ENCODE measurements at regions not wholly inside any gene's neighbourhood (a gene's known extent, or its start where the extent isn't known, plus 50 kb on each side); places are given as distances from the start of the nearest gene placed in this dataset.

GRCh38 chr6:41404182-41404845 lies 68.9 kb downstream of the NCR2 start:
- DNase-seq (ENCODE audit: low spot score): no peak

DNA sequence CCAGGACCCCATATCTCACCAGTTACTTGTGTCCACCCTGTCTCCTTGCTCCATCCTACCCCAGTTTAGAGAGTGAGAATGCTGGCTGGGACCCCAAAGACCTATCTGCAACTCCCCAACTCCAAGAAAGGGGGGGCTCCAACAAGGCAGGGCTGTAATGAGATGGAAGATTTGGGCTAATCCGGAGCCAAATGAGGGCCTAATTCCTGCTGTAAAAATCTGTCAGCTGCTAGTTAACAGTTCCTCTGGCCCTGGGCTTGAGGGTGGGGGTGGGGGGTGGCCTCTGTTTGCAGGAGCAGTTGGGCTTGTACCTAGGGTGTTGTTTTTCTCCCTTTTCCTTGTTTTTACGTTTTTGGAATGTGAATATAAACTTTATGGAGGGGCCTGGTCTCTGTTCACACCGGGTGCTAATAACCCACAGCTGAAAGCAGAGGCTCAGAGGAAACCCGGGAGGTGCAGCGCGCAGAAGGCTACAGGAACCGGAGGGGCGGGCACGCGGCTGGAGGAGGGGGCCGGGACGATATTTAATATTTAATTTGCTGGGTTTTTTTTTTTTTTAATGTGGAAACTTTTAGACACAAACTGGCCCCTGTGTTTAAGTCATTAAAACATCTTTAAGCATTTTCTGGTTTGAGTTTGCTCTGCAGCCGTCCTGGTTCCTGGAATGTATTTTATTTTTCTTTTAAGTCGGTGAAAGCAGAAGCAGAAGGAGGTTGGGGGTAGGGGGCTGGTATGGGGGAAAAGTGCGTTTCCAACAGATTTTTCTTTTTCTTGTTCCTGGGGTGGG lies 70.7 kb downstream of the NCR2 start:
- no peak for DNase-seq (ENCODE audit: low spot score)

DNA sequence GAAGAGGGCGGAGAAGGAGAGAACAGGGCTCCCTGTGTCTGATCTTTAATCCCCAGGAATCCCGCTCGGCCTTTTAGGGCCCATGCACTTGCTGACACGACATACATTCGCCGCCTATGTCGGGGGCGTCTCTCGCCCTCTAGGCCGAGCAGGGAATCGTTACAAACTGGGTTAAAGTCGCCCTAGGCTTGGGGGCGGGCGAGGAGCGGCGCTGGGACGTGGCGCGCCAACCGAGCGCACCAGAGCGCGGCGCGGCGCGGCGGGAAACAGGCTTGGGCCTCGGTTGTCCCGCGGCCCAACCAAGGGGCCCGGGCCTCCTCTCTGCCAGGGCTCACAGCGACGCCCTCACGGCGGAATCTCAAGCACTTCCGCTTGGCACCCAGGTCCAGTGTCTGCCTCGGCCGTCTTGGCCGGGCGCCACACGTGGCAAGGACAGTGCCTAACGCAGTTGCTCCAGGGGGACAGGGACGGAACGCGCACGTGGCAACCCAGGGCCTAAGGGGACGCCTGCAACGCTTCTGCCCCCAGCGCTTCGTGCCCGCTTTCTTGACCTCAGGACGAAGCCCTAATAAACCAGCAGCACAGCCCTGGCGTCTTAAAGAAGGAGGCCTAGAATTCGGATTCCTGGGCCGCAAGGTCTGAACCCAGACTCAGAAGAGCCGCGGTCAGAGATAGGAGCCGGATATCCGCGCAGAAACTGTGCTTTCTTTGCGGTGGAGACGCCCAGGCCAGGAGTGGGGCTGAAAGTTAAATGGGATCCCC lies 71.5 kb downstream of the NCR2 start:
- DNase-seq (ENCODE audit: low spot score): no peak

DNA sequence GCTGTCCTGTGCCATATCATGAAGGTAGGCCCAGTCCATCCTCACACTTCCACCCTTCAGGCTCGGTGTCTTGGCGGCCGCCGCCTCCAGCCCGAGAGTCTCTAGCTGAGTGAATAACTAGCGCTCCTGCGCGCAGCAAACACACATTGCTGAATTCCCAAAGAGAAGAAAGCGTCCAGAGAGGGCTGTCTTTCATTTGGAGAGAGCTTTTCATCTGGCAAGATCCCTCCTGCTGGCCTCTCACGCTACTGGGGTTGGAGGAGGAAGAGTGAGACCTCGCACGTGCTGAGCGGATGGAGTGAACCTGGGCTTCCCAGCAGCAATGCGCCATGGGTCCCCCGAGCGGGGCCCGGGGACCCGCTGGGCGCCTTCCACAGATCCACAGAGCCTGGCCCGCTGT lies 73.2 kb downstream of the NCR2 start:
- DNase-seq (ENCODE audit: low spot score): no peak

- no peak for DNase-seq (ENCODE audit: low spot score)
These were observed 73.6 kb downstream of the NCR2 start for GRCh38 chr6:41408982-41409381.

DNA sequence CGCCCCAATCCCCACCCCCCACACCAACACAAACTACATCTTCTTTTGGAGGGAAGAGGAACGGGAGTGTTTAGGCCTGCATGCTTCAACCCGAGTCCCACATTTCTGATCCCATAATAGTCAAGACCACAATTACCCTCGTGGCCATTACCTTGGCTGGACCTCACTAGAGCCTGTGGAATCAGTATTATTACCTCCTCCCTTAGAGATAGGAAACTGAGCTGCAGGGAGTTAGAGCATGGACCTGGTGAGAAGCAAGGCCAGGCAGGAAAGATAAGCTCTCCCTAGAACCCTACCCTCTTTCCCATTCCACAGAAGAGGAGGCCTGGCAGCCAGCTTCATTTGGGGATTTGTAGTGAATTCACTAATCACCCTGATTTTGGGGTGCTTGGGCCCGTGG lies 74.1 kb downstream of the NCR2 start:
- no peak for DNase-seq (ENCODE audit: low spot score)

DNA sequence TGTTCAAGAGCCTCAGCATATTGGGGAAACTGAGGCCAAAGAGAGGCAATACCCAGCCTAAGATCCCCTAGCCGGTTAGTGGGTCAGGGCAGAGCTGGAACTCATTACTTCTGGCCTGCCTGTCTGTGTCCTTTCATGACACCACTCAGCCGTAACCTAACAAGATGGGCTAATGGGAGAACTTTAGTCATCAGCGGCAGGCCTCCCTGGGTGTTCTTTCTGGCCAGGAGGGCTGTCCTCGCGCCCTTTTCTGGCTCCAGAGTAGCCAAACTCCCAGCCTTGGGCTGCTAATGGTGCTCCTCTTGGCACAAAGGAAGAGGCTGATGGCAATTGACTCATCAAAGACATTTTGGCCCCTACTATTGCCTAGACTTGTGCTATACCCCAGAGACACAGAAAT lies 76.6 kb downstream of the NCR2 start:
- no peak for DNase-seq (ENCODE audit: low spot score)

DNA sequence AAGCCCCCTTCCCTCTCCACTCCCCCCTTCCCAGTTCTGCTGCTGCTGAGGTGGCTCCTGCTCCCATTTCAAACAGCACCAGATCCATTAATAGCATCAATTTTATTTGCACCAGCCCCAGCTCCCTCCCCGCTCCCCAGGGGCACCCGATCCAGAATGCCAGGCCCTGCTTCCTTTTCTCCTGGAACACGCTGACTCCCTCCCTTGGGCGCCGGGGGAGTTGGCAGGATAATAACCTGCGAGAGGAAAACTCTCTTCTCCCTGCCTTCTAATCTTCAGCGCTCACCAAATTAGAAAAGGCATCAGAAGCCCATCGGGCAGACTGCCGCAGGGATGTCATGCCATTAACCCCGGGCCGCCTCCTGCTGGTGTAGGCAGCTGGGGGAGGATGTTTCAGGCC lies 77.8 kb downstream of the NCR2 start:
- DNase-seq (ENCODE audit: low spot score): no peak

GRCh38 chr6:41416501-41416837 lies 81.1 kb downstream of the NCR2 start:
- DNase-seq (ENCODE audit: low spot score): no peak

DNA sequence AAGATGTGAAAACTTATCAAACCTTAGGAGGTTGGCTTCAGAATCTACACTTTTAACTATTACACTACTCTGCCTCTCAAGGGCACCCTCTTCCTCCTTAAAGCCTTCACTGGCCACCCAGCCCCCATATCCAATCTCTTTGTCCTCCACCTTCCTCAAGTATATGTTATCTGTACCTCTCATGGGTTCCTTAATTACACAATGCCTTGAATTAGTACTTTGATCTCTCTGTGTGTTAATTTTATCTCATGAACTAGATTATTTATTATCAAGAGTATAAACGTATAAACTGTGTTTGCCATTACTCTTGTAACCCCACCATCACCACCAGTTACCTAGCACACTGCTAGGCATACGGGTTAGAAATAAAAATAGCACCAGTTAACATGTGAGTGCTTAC lies 83.3 kb downstream of the NCR2 start:
- DNase-seq (ENCODE audit: low spot score): no peak

- no peak for DNase-seq (ENCODE audit: low spot score)
These were observed 84.0 kb downstream of the NCR2 start for GRCh38 chr6:41419385-41419784.

DNA sequence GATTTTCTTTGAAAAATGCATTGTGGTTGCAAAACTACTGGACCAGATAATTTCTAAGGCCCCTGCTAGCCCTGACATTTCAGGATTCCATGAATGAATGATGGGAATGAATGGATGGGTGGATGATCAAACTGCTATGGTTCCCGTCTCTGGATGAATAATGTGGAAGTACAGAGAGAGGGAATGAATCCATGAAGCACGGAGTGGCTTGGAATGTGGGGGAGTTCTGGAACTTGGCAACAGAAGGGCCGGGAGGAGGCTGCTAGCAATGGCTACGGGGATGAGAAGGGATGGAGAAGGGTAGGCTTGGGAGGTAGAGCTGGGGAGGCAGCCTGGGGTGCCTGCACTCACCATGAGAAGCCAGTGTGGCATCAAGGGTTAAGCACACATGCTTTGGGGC lies 84.8 kb downstream of the NCR2 start:
- no peak for DNase-seq (ENCODE audit: low spot score)

DNA sequence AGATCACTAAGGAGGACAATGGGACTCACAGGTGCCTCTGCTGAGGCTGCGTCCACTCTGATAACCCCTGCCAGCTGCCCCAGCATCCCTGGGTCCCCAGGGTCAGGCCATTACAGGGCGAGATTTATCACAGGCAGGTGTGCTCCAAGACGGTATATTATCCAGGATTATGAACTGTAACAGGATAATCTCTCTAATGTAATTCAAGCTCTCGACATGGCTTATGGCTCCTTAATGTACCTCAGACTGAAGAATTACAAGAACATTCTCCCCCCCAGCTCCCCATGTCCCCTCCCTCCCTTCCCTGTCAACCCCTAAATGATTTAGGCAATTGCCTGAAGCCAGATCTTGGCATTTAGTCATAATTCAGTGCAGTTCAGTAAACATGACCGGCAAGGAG lies 86.8 kb downstream of the NCR2 start:
- DNase-seq (ENCODE audit: low spot score): no peak

- DNase-seq (ENCODE audit: low spot score): no peak
These were observed 87.6 kb downstream of the NCR2 start for GRCh38 chr6:41423002-41423401.

DNA sequence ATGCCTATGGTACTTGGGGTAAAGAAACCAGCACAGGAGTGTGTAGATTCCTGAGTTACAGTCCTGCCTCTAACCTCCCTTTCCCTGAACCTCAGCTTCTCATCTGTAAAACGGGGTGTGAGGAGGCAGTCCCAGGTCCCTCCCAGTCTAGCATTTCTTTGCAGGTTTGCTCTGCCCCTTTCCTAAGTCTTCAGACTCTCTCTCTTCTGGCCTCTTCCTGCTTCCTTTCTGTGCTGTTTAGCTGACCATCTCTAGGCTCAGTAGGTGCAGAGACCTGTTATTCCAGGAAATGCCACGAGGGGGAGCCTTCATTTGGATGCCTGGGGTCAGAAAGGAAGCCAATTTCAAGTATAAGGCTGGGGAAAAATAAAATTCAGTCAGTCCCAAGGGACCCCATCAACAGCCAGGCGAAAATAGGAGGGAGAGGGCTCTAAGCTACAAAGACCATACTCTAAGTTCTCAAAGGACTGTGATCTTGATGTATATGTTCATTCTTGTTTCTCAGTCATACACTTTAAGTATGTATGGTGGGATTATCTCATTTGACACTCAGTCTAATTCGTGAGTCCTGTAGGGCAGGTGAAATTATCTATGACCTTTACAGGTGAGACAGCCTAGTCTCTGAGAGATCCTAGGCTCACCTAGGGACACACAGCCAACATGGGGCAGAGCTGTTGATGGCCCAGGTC lies 89.1 kb downstream of the NCR2 start:
- peak; percentile 88 for DNase-seq (ENCODE audit: low spot score)

DNA sequence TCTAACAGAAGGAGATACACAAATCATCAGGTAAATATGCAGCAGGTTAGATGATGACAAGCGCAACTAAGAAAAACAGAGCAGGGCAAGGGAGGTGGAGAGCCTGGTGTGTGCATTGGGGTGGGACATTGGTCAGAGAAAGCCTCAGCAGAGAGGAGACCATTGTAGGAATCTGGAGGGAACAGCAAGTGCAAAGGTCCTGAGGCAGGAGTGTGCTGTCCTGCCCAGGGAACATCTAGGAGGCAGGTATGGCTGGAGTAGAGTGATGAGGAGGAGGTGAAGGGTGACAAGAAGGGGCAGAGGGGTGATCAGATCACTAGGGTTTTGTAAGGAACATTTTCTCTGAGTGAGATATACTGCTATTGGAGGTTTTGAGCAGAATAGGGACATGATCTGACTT lies 90.1 kb downstream of the NCR2 start:
- no peak for DNase-seq (ENCODE audit: low spot score)

DNA sequence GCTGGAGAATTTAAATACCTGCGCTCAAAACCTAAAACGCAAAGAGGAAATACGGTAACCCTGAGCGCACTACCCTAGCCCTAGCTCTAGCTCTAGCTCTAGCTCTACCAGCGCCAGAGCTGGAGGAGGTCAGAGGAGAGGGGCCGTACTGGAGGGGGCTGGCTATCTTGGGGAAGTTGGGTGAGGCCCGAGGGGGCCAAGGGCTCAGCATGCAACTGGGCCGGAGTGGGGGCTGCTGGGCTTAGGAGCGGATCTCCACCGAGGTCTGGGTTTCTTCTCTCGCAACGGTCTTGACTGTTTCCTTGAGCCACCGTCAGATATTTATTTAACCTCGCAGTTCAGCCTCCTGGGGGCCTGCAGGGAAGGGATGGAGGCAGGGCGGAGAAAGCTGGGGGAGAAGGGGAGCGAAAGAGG lies 91.0 kb downstream of the NCR2 start:
- DNase-seq (ENCODE audit: low spot score): no peak

- DNase-seq (ENCODE audit: low spot score): no peak
These were observed 91.7 kb downstream of the NCR2 start for GRCh38 chr6:41426888-41427641.

DNA sequence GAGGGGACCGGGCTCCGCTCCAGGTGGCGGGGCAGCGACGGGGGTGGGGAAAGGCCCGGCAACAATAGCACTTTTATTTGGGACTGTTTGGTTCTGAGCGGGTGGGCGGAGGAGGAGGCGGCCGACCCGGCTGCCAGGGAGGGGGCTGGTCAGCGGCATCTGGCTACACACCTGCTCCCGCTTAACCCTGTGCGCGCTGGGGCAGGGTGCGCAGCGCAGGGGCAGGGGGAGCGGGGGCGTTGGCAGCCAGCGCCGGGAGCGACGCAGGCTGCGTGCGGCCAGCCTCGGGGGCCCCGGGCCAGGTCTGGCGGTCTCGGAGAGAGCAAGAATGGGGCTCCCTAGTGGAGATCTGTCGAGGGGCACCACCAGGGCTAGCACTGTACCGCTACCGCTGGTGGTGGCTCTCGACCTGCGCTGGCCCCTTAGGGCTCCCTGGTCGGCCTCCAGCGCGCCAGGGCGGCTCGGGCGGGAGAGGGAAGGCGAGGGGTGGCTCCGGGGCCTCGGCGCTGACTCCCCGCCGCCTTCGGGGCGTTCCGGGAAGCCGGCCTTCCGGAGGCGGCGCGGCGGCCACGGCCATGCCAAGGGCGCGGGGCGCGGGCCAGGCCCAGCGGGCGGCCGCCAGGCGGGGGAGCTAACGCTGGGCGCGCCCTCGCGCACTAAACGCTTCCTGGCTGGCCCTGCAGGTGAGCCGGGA lies 92.4 kb downstream of the NCR2 start:
- DNase-seq (ENCODE audit: low spot score): no peak

DNA sequence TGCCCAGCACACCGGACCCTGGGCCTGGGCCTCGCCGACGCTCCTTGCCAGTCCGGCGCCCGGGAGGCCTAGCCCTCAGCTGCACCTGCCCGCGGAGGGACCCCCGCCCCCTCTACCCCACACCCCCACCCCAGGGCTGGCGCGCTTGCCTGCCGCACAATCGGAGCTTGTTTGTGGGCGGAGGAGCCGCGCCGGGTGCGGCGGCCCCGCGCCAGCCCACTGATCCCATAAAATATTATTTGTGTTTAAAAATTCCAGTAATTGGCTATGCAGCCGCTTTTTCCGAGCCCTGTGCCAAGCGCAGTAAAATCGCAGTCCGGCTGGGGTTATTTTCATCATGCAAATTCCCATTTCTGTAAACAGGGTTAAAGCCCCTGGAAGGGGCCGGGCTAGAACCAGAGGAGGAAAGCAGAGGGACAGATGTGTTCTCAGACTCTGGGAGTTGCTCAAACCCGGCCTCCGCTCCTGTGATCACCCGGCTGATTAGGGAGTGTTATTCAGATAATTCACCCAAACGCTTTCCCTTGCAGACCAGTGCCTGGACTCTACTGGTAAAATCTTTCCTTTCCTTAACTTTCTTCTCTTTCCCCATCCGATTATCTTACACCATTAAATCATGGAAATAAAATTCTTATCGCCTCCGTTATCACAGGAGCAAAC lies 93.1 kb downstream of the NCR2 start:
- no peak for DNase-seq (ENCODE audit: low spot score)

- peak; percentile 42 for DNase-seq (ENCODE audit: low spot score)
These were observed 93.6 kb downstream of the NCR2 start for GRCh38 chr6:41428996-41429421.
